GM12872 (cell line): ENCODE measurements at regions not wholly inside any gene's neighbourhood (a gene's known extent, or its start where the extent isn't known, plus 50 kb on each side); places are given as distances from the start of the nearest gene placed in this dataset.

Source experiments
- TF ChIP-seq, protein P1 (sequence below): IDR thresholded peaks from 3 replicates; pipeline ENCODE4 v1.5.1; 2011; ENCODE audit warnings: low read depth, mild to moderate bottlenecking, low read length, moderate library complexity; ENCODE audit not compliant: insufficient read depth

DNA sequence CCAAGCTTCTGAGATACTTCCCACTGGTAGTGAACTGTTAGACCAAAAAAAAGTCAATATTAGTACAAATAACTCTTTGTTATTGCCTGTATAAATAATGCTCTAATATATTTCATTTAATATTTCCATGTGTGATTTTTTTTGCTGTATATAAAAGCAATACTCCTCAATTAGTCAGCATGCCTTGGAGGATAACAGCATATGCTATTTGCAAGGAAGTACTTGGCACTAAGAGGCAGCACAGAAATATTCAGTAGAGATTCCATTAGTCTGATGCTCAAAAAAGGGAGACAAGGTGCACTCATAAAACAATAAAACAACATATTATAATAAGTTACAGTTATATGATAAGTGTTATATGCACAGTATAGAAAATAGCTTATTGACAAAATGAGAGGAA lies 296.6 kb upstream of the MPDZ start:
- TF ChIP-seq, protein P1, sequence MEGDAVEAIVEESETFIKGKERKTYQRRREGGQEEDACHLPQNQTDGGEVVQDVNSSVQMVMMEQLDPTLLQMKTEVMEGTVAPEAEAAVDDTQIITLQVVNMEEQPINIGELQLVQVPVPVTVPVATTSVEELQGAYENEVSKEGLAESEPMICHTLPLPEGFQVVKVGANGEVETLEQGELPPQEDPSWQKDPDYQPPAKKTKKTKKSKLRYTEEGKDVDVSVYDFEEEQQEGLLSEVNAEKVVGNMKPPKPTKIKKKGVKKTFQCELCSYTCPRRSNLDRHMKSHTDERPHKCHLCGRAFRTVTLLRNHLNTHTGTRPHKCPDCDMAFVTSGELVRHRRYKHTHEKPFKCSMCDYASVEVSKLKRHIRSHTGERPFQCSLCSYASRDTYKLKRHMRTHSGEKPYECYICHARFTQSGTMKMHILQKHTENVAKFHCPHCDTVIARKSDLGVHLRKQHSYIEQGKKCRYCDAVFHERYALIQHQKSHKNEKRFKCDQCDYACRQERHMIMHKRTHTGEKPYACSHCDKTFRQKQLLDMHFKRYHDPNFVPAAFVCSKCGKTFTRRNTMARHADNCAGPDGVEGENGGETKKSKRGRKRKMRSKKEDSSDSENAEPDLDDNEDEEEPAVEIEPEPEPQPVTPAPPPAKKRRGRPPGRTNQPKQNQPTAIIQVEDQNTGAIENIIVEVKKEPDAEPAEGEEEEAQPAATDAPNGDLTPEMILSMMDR, result no peak

GRCh38 chr9:13575558-13575957 lies 296.1 kb upstream of the MPDZ start:
- TF ChIP-seq, protein P1, result no peak

- TF ChIP-seq, protein P1, result no peak
Measured at GRCh38 chr9:13570068-13570974, 290.8 kb upstream of the MPDZ start.

DNA sequence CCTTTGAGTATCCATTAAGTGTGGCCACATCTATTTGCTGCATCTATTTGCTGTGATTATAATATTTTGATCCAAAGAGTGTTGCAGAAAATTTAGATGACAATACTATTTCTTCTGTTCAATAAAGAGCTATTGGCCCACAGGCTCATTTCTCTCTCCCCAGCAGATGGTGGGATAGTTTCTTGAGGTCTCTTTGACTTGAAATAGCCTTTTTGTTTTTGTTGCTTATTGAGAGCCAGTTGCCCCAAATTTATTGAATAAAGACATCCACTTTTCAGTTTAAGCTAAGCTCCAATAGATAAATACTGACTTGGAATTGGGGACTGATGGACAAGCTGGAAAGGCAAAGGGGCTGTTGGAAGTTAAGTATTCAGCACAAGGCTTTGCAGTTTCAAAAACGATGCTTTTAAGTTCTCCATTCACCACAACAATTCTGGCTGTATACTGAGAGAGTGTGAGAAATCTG lies 290.1 kb upstream of the MPDZ start:
- TF ChIP-seq, protein P1, result no peak

DNA sequence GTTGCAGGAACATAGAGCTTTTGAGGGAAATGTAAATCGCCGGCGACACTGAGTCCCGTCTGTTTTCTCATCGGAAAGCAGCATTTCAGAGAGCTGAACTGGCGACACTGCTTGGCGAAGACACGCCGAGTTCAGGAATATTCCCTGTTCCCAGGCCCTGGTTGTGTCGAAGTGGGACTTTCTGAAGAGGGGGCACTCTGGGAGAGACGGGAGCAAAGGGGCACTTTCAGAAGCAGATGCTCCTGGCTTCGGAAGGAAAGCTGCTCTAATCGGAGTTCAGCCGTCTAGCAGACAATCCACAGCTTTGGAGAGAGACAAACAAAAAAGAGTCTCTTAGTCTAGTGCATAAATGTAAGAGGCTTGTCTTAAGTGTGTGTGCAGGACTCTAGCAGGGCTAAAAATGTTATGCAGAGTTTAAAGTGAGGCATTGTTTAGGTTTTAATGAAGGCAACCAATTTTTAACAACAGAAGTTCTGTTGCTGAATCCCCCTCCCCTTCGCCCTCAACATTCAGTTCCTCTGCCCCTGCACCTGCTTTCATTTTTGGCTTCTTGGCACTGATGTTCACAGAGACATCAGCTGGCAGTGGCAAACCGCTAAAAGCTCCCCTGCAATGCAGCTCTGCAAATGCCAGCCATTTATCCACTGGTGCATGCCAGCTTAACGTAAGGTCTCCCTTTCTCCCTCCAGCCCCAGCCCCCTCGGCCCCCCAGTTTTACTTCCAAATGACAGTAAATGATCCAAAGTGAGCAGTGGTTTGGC lies 289.5 kb upstream of the MPDZ start:
- TF ChIP-seq, protein P1, result no peak

DNA sequence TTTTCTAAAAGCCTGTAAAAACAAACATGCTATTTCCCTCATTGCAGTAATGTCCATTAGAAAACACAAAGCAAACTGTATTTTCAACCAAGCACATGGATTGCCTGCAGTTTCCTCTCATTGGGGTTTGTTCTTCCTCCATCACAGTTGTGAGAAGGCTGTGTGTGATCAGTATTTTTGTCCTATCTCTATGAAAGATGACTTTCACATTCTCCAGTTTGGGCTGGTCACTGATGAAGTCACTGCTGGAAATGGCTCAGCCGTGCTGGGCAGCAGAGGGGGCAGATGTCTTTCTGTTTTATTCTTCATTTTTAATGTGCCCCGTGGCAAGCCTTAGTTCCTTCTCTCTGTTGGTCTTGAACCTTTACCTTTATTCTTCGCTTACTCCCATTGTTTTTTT lies 288.9 kb upstream of the MPDZ start:
- TF ChIP-seq, protein P1, result no peak

DNA sequence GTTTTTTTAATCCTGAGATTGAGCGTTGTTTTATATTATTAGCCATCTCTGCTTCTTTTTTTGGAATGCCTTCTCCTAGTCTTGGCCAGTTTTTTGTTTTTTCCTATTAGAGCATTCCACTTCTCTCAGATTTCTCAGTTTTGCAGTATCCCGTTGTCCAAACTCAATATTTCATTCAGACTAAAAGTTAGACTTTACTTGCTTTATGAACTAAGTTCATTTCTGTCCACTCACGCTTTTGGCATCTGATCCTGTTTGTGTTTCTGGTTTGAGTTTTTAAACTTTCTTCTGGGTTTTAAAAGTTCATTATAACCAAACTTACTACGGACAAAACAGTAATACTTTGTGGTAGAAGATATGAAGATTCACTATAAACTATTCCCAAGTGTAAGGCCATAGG lies 288.3 kb upstream of the MPDZ start:
- TF ChIP-seq, protein P1, result no peak
